ENCODE measurements at regions not wholly inside any gene's neighbourhood (a gene's known extent, or its start where the extent isn't known, plus 50 kb on each side); places are given as distances from the start of the nearest gene placed in this dataset.

DNA sequence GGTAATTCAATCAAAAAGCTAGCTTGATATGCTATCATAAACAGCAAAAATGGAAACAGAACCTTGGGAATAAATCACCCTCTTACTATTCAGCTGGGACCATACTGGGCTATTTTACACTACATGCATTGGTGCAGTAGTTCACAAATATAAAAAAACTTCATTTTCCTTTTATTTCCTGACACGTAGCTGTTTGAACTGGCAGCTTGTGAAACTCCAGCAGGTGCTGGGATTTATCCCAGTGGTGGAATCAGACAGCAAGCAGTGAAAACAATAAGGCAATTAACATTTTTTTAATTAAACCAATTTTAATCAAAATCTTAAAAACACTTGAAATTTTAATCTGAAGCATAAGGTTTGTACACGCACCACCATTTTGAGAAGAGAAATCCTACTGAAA, 240.4 kb upstream of the IRX5 start:
- Histone ChIP-seq H3K79me2 (replicated peaks; ENCODE audit: insufficient read depth, low read length) (no peaks in the 10 kb centered on the region), H3K27ac (ENCODE audit: low read length) (no peak overlapping the region), H3K36me3 (ENCODE audit: insufficient read depth, low read length) (no peaks in the 10 kb centered on the region), H3K4me2 (ENCODE audit: low read length) (no peak overlapping the region), H3F3A (ENCODE audit: insufficient read depth, low read length, poor library complexity, severe bottlenecking) (no peaks in the 10 kb centered on the region), H3K27me3 (ENCODE audit: insufficient read depth, low read depth, low read length) (peaks cover 5% of the 10 kb centered on the region), H3K9me3 (ENCODE audit: low read length) (no peaks in the 10 kb centered on the region), H4K20me1 (ENCODE audit: insufficient read depth) (no peaks in the 10 kb centered on the region), H3K9ac (ENCODE audit: low read length) (no peak overlapping the region), H2AFZ (ENCODE audit: low read depth, low read length) (no peak overlapping the region), H3K9me2 (ENCODE audit: insufficient read depth, low read length) (no peaks in the 10 kb centered on the region), H3K4me3 (ENCODE audit: low read length) (no peak overlapping the region)
- TF ChIP-seq MXI1 (conservative IDR thresholded peaks at IDR 0.05; ENCODE audit: poor library complexity, severe bottlenecking) (no peak), POLR2AphosphoS5 (IDR thresholded peaks at IDR 0.05) (no peak), EP300 (conservative IDR thresholded peaks at IDR 0.05; ENCODE audit: poor library complexity, severe bottlenecking) (no peak), RAD21 (conservative IDR thresholded peaks at IDR 0.05) (no peak), SMC3 (conservative IDR thresholded peaks at IDR 0.05; ENCODE audit: poor library complexity) (no peak), TAF1 (IDR thresholded peaks at IDR 0.05; ENCODE audit: low read depth) (no peak), EZH2 (IDR thresholded peaks at IDR 0.05; ENCODE audit: borderline replicate concordance, insufficient read depth, low read length, poor library complexity, severe bottlenecking) (no peak)
- TF ChIP-seq, protein P1, sequence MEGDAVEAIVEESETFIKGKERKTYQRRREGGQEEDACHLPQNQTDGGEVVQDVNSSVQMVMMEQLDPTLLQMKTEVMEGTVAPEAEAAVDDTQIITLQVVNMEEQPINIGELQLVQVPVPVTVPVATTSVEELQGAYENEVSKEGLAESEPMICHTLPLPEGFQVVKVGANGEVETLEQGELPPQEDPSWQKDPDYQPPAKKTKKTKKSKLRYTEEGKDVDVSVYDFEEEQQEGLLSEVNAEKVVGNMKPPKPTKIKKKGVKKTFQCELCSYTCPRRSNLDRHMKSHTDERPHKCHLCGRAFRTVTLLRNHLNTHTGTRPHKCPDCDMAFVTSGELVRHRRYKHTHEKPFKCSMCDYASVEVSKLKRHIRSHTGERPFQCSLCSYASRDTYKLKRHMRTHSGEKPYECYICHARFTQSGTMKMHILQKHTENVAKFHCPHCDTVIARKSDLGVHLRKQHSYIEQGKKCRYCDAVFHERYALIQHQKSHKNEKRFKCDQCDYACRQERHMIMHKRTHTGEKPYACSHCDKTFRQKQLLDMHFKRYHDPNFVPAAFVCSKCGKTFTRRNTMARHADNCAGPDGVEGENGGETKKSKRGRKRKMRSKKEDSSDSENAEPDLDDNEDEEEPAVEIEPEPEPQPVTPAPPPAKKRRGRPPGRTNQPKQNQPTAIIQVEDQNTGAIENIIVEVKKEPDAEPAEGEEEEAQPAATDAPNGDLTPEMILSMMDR (IDR thresholded peaks at IDR 0.05; ENCODE audit: poor library complexity, severe bottlenecking) = no peak
- TF ChIP-seq, protein P2, sequence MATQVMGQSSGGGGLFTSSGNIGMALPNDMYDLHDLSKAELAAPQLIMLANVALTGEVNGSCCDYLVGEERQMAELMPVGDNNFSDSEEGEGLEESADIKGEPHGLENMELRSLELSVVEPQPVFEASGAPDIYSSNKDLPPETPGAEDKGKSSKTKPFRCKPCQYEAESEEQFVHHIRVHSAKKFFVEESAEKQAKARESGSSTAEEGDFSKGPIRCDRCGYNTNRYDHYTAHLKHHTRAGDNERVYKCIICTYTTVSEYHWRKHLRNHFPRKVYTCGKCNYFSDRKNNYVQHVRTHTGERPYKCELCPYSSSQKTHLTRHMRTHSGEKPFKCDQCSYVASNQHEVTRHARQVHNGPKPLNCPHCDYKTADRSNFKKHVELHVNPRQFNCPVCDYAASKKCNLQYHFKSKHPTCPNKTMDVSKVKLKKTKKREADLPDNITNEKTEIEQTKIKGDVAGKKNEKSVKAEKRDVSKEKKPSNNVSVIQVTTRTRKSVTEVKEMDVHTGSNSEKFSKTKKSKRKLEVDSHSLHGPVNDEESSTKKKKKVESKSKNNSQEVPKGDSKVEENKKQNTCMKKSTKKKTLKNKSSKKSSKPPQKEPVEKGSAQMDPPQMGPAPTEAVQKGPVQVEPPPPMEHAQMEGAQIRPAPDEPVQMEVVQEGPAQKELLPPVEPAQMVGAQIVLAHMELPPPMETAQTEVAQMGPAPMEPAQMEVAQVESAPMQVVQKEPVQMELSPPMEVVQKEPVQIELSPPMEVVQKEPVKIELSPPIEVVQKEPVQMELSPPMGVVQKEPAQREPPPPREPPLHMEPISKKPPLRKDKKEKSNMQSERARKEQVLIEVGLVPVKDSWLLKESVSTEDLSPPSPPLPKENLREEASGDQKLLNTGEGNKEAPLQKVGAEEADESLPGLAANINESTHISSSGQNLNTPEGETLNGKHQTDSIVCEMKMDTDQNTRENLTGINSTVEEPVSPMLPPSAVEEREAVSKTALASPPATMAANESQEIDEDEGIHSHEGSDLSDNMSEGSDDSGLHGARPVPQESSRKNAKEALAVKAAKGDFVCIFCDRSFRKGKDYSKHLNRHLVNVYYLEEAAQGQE (IDR thresholded peaks at IDR 0.05; ENCODE audit: borderline replicate concordance) = no peak

DNA sequence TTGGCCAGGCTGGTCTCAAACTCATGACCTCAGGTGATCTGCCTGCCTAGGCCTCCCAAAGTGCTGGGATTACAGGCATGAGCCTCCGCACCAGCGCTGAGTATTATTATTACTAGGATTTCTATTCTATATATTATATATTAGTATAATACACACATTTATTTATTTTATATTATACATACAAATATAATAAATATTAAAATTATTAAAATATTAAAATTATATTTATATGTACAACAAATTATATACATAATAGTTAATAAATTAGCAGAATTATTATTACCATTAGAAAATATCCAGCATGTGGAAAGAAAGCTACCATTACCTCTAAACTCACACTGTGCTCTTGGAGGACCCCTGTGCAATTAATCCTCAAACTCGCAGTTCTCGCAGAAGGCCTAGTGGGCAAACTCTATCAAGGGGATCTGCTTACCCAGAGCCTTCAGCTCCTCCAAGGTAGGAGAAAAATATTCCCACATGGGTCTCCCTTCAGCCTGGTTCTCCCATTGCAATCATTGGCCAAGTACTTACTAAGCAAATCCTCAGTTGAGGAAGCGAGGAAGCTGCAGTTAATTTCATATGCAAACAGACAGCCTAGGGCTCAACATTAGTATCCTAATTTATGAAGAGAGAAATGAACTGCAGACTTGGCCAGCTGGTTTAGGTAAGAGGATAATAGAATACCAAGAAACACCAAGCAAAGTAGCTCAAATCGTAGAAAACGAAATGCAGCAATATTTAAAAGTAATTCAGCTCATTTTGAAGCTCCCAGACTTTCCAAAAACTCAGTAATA, 241.4 kb upstream of the IRX5 start:
- Histone ChIP-seq H3K9ac (ENCODE audit: low read length) (no peak overlapping the region), H3K9me3 (ENCODE audit: low read length) (no peaks in the 10 kb centered on the region), H3K4me2 (ENCODE audit: low read length) (no peak overlapping the region), H3K79me2 (replicated peaks; ENCODE audit: insufficient read depth, low read length) (no peaks in the 10 kb centered on the region), H2AFZ (ENCODE audit: low read depth, low read length) (no peak overlapping the region), H3K27me3 (ENCODE audit: insufficient read depth, low read depth, low read length) (peaks cover 6% of the 10 kb centered on the region), H3K4me3 (ENCODE audit: low read length) (no peak overlapping the region), H3K36me3 (ENCODE audit: insufficient read depth, low read length) (no peaks in the 10 kb centered on the region), H4K20me1 (ENCODE audit: insufficient read depth) (no peaks in the 10 kb centered on the region), H3K27ac (ENCODE audit: low read length) (no peak overlapping the region), H3F3A (ENCODE audit: insufficient read depth, low read length, poor library complexity, severe bottlenecking) (no peaks in the 10 kb centered on the region), H3K9me2 (ENCODE audit: insufficient read depth, low read length) (no peaks in the 10 kb centered on the region)
- no peak for TF ChIP-seq EZH2 (IDR thresholded peaks at IDR 0.05; ENCODE audit: borderline replicate concordance, insufficient read depth, low read length, poor library complexity, severe bottlenecking)
- no peak for TF ChIP-seq POLR2AphosphoS5 (IDR thresholded peaks at IDR 0.05)
- no peak for TF ChIP-seq RAD21 (conservative IDR thresholded peaks at IDR 0.05)
- no peak for TF ChIP-seq MXI1 (conservative IDR thresholded peaks at IDR 0.05; ENCODE audit: poor library complexity, severe bottlenecking)
- TF ChIP-seq, protein P1 (IDR thresholded peaks at IDR 0.05; ENCODE audit: poor library complexity, severe bottlenecking) = no peak
- no peak for TF ChIP-seq TAF1 (IDR thresholded peaks at IDR 0.05; ENCODE audit: low read depth)
- no peak for TF ChIP-seq EP300 (conservative IDR thresholded peaks at IDR 0.05; ENCODE audit: poor library complexity, severe bottlenecking)
- TF ChIP-seq, protein P2 (IDR thresholded peaks at IDR 0.05; ENCODE audit: borderline replicate concordance) = no peak
- TF ChIP-seq SMC3 (conservative IDR thresholded peaks at IDR 0.05; ENCODE audit: poor library complexity) = no peak
